H1 (cell line): ENCODE measurements at regions not wholly inside any gene's neighbourhood (a gene's known extent, or its start where the extent isn't known, plus 50 kb on each side); places are given as distances from the start of the nearest gene placed in this dataset.

Source experiments
- CTCF ChIP-seq, 3 experiments: IDR thresholded peaks; 1 replicate in 2 of 3; 2 replicates in 1 of 3; pipeline versions ENCODE4 v1.5.1 to v1.6.1; 2011; ENCODE audit warnings: low read length in 3 of 3, mild to moderate bottlenecking in 3 of 3, inconsistent platforms in 2 of 3, low read depth in 1 of 3, moderate library complexity in 1 of 3; ENCODE audit not compliant: insufficient read depth in 1 of 3; ENCODE audit errors: control extremely low read depth in 1 of 3

- no peak for TF ChIP-seq CTCF (IDR thresholded peaks at IDR 0.05; ENCODE audit: control extremely low read depth in 1 of 3, insufficient read depth in 1 of 3, low read depth in 1 of 3, low read length in 3 of 3)
Measured at GRCh38 chr4:124139044-124139443, 573.5 kb downstream of the ANKRD50 start (continued).
